HUES48 (cell line): ENCODE measurements at regions not wholly inside any gene's neighbourhood (a gene's known extent, or its start where the extent isn't known, plus 50 kb on each side); places are given as distances from the start of the nearest gene placed in this dataset.
"Not testable (repeated sequence)": the region's sequence is repeated elsewhere in the genome, so short reads cannot be mapped to it uniquely, and the experiment has no call there.

ENCODE experiments used
- H3K27ac ChIP-seq: one replicate; pipeline ENCODE4 v1.7.0; 2013; ENCODE audit warnings: low read depth, low read length, inconsistent platforms
- H3K27me3 ChIP-seq: 2 replicates; pipeline ENCODE4 v1.6.1; 2013; ENCODE audit warnings: mild to moderate bottlenecking, low read length; ENCODE audit not compliant: control insufficient read depth, insufficient read depth
- H3K36me3 ChIP-seq: 2 replicates; pipeline ENCODE4 v1.6.1; 2013; ENCODE audit warnings: low read length; ENCODE audit not compliant: control insufficient read depth, insufficient read depth
- H3K4me1 ChIP-seq: 2 replicates; pipeline ENCODE4 v1.6.1; 2013; ENCODE audit warnings: mild to moderate bottlenecking, low read length; ENCODE audit not compliant: control insufficient read depth, insufficient read depth
- H3K4me3 ChIP-seq: 2 replicates; pipeline ENCODE4 v1.5.1; 2013; ENCODE audit warnings: mild to moderate bottlenecking, low read depth, low read length
- H3K9ac ChIP-seq: 2 replicates; pipeline ENCODE4 v1.6.1; 2013; ENCODE audit warnings: mild to moderate bottlenecking, low read depth, low read length, moderate library complexity
- H3K9me3 ChIP-seq: 2 replicates; pipeline ENCODE4 v1.6.1; 2013; ENCODE audit warnings: low read length; ENCODE audit not compliant: control insufficient read depth, insufficient read depth

DNA sequence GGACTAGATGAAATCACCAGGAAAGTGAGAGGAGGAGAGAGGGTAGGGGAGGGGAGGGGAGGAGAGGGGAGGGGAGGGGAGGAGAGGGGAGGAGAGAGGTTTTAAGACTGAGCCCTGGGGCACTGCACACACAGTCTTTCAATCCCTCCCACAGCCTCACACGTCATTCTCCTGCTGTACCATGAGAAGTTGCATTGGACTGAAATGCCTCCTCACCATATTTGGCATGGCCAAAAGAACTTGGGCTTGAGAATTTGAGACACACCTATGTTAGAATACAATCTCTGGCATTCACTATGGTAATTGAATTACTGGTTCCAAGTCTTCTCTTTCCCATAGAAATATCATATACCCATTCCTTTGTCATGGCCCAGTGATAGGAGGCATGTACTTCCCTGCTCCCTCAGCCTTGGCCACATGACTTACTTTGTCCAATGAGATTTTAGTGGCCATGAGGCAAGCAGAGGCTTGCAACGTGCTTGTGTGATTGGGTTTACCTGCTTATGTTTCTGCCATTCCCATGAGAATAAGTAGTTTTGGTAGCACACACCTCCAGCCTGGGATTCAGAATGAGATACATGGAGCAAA is 133.3 kb upstream of the SMARCA2 start:
- Histone ChIP-seq H3K27me3 (no peaks in the 10 kb centered on the region), H3K27ac (no peak overlapping the region), H3K36me3 (no peaks in the 10 kb centered on the region), H3K9me3 (no peaks in the 10 kb centered on the region), H3K4me3 (no peak overlapping the region), H3K9ac (no peak overlapping the region), H3K4me1 (no peaks in the 10 kb centered on the region)

DNA sequence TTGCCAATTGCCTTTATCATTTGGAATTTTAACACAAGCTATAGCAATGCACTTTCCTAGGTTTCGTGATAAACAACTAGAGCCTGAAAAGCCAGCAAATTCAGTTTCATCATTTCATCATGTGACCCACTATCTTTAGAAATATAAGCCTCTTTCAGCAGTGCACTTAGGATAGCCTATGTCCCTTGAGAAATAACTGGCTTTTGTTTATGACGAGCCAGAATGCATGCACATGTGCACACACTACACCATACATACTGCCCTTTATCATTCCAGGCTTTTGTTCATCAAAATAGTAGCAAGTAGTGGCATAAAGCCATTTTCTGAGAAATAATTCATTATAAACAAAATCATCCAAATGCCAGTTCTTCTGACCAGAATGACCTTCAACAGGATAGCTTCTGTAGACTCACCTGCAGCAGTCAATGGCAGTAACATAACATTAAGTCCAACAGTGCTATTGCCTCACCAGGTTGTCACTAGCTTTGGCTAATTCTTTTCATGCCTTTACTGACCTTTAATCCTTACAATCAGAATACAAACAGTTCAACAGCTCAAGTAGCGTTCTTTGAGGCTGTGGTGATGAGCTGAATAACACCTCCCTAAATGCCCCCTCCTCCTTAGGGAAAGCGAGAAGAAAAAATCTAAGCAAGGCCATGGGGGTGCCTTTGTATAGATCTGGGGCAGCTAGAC is 132.3 kb upstream of the SMARCA2 start:
- Histone ChIP-seq H3K4me1 (no peaks in the 10 kb centered on the region), H3K36me3 (no peaks in the 10 kb centered on the region)

DNA sequence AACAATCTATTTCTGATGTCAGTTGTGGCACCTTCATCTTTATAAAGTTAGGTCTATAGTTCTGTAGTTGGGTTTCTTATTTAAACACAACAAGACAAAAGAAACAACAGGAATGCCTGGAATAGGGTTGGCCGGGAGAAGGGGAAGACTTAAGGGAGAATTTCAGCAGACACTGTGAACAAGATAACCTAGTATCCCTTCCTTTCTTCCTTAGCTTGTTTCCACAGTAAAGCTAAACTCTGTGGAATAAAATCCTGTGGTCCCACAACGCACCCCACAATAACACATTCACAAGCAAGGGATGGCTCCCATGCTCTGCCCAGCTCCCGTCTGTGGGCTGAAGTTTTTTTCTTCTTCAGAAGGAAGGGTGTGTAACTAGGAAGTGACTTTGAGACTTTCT is 124.9 kb upstream of the SMARCA2 start:
- H3K9me3 ChIP-seq = no peaks in the 10 kb centered on the region
- H3K9ac ChIP-seq = no peak overlapping the region
- no peaks in the 10 kb centered on the region for H3K36me3 ChIP-seq
- no peaks in the 10 kb centered on the region for H3K4me1 ChIP-seq
- no peaks in the 10 kb centered on the region for H3K27me3 ChIP-seq
- no peak overlapping the region for H3K27ac ChIP-seq
- H3K4me3 ChIP-seq = no peak overlapping the region

More for the DNA sequence above, 132.3 kb upstream of the SMARCA2 start:
- no peak overlapping the region for H3K27ac ChIP-seq
- no peak overlapping the region for H3K9ac ChIP-seq
- no peak overlapping the region for H3K4me3 ChIP-seq
- H3K9me3 ChIP-seq = no peaks in the 10 kb centered on the region
- H3K27me3 ChIP-seq = no peaks in the 10 kb centered on the region

DNA sequence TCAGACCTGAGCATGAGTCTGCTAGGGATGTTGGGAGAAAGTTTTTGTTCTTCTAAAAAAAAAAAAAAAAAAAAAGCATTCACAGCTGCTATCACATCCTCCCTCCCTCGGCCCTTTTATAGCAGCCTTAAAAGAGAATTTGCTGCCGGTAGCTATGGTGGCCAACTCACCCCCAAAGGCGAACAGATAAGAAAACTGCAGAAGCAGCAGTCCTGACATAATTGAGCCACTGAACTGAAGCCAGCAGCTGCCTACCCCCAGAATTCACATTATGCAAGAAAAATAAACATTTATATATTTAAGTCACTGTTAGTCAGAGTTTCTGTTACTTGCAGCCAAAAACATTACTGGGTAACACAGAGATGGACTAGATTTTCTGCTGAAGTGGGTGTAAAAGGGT is 124.3 kb upstream of the SMARCA2 start:
- Histone ChIP-seq H3K27ac (no peak overlapping the region), H3K36me3 (no peaks in the 10 kb centered on the region), H3K9me3 (no peaks in the 10 kb centered on the region), H3K9ac (no peak overlapping the region), H3K4me1 (no peaks in the 10 kb centered on the region), H3K27me3 (no peaks in the 10 kb centered on the region), H3K4me3 (no peak overlapping the region)

DNA sequence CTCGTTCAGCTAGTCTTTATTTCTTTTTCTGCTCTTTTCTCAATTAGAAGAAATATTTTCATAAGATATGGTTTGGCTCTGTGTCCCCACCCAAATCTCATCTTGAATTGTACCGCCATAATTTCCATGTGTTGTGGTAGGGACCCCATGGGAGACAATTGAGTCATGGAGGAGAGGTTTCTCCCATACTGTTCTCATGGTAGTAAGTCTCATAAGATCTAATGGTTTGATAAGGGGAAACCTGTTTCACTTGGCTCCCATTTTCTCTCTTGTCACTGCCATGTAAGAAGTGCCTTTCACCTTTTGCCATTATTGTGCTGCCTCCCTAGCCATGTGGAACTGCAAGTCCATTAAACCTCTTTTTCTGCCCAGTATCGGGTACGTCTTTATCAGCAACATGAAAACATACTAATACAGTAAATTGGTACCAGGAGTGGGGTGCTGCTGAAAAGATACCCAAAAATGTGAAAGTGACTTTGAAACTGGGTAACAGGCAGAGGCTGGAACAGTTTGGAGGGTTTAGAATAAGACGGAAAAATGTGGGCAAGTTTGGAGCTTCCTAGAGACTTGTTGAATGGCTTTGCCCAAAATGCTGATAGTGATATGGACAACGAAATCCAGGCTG is 112.0 kb upstream of the SMARCA2 start:
- not testable (repeated sequence) for H3K36me3 ChIP-seq, H3K4me3 ChIP-seq, H3K9ac ChIP-seq, H3K4me1 ChIP-seq, H3K27ac ChIP-seq, H3K27me3 ChIP-seq
- H3K9me3 ChIP-seq = peaks cover 14% of the 10 kb centered on the region

DNA sequence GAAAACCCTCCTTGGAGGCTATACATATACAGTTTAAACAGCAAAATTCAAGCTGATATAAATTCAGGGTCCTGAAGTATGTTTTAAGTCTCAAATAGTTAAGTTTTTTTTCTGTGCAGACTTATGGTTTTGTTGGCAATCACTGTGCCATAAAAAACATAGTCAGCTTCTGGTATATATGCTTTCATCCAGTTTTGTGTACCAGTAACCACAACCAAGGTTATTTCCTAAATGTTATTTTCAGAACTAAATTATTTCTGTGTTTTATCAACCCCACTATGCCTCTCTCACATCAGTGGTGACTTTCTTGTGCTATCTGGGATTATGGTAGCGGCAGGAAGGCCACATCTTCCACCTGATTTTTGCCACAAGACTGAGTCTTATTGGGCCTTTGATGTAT is 107.7 kb upstream of the SMARCA2 start:
- H3K4me1 ChIP-seq = no peaks in the 10 kb centered on the region
- H3K9ac ChIP-seq = no peak overlapping the region
- H3K27me3 ChIP-seq = no peaks in the 10 kb centered on the region
- no peak overlapping the region for H3K4me3 ChIP-seq
- no peaks in the 10 kb centered on the region for H3K36me3 ChIP-seq
- no peak overlapping the region for H3K27ac ChIP-seq
- peaks cover 8% of the 10 kb centered on the region; the same call in 1 of the 2 replicates for H3K9me3 ChIP-seq

DNA sequence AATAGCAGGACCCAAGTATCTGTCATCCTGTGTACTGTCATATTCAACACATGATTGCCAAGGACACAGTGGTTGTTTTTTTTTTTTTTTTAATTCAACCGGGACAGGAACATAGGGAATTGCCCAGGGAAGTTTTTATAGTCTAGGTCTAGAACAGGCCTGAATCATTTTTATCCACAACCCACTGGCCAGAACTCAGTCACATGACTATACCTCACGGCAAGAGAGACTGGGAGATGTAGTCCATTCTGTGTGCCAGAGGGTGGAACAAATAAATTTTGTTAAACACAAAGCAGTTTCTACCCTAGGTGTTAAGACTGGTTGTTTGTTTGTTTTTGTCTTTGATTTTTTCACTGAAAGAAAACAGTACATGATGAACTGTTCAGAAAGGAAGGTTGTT is 105.8 kb upstream of the SMARCA2 start:
- Histone ChIP-seq H3K27ac (no peak overlapping the region), H3K36me3 (no peaks in the 10 kb centered on the region), H3K9ac (no peak overlapping the region), H3K27me3 (no peaks in the 10 kb centered on the region), H3K9me3 (no peaks in the 10 kb centered on the region), H3K4me3 (no peak overlapping the region), H3K4me1 (no peaks in the 10 kb centered on the region)

DNA sequence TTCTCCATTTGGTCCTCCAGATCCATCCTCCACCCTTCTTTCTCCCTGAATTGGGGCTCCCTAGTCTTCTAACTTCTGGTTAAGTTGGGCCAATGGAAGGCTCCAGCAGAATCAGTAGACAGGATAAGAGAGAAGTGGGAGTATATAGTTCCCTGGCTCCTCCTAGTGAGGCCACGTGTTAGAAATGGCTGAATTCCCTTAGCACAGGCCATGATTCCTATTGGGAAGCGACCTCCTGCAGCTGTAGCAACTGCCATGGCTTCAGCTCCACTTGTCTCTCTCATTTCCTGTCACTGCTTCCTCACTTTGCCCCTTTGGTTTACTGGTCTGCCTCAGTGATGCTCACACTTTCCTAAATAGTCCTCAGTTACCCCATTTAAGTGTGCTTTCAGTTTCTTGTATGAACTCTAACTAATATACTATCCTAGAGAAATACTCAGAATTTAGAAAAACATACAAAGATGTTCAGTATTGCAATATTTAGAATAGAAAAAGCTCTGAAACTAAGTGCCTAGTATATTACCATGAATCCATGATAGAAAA is 104.8 kb upstream of the SMARCA2 start:
- Histone ChIP-seq H3K4me3 (no peak overlapping the region), H3K36me3 (no peaks in the 10 kb centered on the region), H3K27me3 (no peaks in the 10 kb centered on the region), H3K9me3 (no peaks in the 10 kb centered on the region), H3K4me1 (no peaks in the 10 kb centered on the region), H3K27ac (no peak overlapping the region), H3K9ac (no peak overlapping the region)

DNA sequence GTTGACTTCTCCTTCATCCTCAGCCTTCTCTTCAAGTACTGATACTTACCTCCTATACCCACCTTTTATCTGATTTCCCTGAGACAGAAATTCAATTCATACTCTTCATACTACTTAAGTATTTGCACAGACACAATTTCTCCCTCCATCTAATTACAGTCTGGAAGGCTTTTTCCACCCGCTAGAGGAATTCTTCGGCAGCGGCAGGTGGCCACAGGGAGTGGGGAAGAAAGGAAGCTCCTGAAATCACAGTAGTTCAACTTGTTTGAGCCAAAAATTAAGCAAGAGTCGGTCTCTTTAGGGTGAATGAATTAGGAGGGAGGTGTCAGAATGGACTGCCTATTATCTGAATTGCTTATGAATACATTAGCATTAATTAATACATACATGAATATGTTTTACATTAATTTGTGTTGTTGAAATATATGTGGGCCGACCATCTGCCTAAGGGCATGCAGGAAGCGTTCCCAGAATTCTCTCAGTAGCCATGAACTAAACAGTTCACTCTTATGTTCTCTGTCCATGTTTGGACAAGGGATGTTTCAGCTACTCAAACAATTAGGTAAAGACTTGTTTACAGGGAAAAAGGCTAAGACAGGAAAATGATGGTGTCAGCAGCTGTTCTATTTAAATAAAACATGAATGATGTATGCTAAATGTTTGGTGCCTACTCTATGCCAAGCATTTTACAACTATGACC is 101.4 kb upstream of the SMARCA2 start:
- Histone ChIP-seq H3K4me3 (no peak overlapping the region), H3K4me1 (peaks cover 15% of the 10 kb centered on the region), H3K27me3 (no peaks in the 10 kb centered on the region), H3K9me3 (no peaks in the 10 kb centered on the region), H3K9ac (no peak overlapping the region), H3K36me3 (no peaks in the 10 kb centered on the region), H3K27ac (no peak overlapping the region)

DNA sequence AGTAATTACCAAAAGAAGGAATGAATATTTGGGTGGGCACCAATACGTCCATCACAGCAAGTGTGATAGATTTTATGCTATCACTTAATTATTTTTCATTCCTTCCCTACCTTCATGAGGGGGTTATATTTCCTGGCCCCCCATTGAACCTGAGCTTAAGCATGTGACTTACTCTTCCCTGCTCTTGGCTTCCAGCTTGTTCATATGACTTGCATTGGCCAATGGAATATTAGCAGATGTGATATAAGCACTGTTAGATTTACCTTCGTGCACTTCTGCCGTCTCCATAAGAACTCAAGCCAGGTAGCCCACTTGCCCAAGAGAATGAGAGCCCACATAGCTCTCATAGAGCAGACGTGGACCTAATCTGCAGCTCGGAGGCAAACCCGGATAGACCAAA is 99.1 kb upstream of the SMARCA2 start:
- no peak overlapping the region for H3K4me3 ChIP-seq
- H3K36me3 ChIP-seq = no peaks in the 10 kb centered on the region
- no peak overlapping the region for H3K27ac ChIP-seq
- no peaks in the 10 kb centered on the region for H3K27me3 ChIP-seq
- no peaks in the 10 kb centered on the region for H3K9me3 ChIP-seq
- H3K9ac ChIP-seq = no peak overlapping the region
- H3K4me1 ChIP-seq = peaks cover 21% of the 10 kb centered on the region

DNA sequence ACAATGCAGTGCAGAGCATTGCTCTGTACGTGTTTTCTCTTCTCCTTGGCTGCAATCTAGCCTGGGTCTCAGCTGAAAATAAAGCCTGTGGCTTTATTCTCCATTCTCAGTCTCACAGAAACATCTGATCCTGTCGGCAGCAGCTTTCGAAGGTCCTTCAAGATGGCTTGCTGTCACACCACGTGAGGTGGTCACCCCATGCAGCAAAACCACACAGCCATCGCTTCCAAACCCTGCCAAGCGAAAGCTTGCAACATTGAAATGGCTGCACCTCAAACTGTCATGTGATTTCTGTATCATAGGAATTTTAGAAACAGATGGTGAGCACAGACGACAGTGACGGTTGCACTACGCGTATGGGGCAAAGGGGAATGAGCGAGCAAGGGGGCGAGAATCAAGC is 98.5 kb upstream of the SMARCA2 start:
- Histone ChIP-seq H3K36me3 (no peaks in the 10 kb centered on the region), H3K27ac (no peak overlapping the region), H3K9ac (no peak overlapping the region), H3K27me3 (no peaks in the 10 kb centered on the region), H3K4me1 (peaks cover 21% of the 10 kb centered on the region), H3K4me3 (no peak overlapping the region), H3K9me3 (no peaks in the 10 kb centered on the region)
